Neural progenitor cell (in vitro differentiated cells): ENCODE measurements at regions not wholly inside any gene's neighbourhood (a gene's known extent, or its start where the extent isn't known, plus 50 kb on each side); places are given as distances from the start of the nearest gene placed in this dataset.

Source experiments
- EZH2 ChIP-seq: fragments of 200-600 bp; sonication (generic); IDR thresholded peaks from 2 replicates; pipeline ENCODE4 v1.6.1; 2017; ENCODE audit warnings: antibody characterized with exemption, mild to moderate bottlenecking, moderate library complexity
- EZH2phosphoT487 ChIP-seq: fragments of 200-600 bp; sonication (generic); IDR thresholded peaks from 2 replicates; pipeline ENCODE4 v1.6.1; 2017; ENCODE audit warnings: antibody characterized with exemption
- TF ChIP-seq, protein P1 (sequence below): fragments of 200-600 bp; sonication (generic); IDR thresholded peaks from 2 replicates; pipeline ENCODE4 v1.5.1; 2017; ENCODE audit warnings: antibody characterized with exemption, mild to moderate bottlenecking

DNA sequence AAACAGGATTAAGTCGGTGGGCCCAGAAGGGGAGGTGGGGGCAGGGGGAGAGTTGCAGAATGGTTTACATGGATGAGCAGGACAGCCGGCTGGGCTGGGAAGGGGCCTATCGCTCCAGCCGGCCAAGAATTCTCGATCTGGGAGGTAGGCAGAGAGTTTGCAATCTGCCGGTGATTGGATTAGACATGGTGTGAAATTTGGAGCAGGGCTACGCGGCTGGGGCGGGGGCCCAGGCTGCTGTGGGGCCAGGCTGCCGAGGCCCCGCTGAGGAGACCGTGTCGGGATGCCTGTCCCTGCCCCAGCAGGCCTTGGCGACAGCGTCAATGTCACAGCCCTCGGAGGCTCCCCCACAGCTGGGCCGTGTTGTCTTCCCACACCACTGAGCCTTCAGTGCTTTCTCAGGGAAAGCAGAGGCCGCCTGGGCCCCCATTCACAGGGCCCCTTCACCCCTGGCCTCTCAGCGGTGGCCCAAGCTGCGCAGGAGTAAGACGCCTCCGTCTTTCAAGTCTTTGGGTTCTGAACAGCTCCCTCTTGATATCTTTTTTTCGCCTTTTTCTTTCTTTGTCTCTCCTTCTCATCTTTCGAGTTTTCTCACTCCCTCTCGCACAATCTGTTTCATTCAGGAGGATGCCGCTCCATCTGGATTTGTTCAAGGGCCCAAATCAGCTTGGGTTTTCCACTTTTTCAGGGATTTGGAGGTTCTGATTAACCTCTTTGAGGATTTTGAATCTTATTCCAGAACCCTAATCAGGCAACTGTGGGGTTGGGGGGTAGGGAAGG, 117.5 kb upstream of the PARP11 start:
- TF ChIP-seq, protein P1, sequence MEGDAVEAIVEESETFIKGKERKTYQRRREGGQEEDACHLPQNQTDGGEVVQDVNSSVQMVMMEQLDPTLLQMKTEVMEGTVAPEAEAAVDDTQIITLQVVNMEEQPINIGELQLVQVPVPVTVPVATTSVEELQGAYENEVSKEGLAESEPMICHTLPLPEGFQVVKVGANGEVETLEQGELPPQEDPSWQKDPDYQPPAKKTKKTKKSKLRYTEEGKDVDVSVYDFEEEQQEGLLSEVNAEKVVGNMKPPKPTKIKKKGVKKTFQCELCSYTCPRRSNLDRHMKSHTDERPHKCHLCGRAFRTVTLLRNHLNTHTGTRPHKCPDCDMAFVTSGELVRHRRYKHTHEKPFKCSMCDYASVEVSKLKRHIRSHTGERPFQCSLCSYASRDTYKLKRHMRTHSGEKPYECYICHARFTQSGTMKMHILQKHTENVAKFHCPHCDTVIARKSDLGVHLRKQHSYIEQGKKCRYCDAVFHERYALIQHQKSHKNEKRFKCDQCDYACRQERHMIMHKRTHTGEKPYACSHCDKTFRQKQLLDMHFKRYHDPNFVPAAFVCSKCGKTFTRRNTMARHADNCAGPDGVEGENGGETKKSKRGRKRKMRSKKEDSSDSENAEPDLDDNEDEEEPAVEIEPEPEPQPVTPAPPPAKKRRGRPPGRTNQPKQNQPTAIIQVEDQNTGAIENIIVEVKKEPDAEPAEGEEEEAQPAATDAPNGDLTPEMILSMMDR: no peak
- TF ChIP-seq EZH2: no peak
- no peak for TF ChIP-seq EZH2phosphoT487
